ENCODE measurements at regions not wholly inside any gene's neighbourhood (a gene's known extent, or its start where the extent isn't known, plus 50 kb on each side); places are given as distances from the start of the nearest gene placed in this dataset.
A peak's percentile ranks its signal among the peaks of the same experiment; 100 is the strongest.

GRCh38 chr6:141347086-141347485, 785.6 kb upstream of the GJE1 start:
- no peak for ATAC-seq
- DNase-seq (ENCODE audit: low spot score) = no peak

GRCh38 chr6:141346535-141346934, 786.2 kb upstream of the GJE1 start:
- DNase-seq (ENCODE audit: low spot score) (no peak), ATAC-seq (no peak)

GRCh38 chr6:141337191-141337590, 795.5 kb upstream of the GJE1 start:
- DNase-seq (ENCODE audit: low spot score) (no peak), ATAC-seq (no peak)

- ATAC-seq = no peak
- DNase-seq (ENCODE audit: low spot score) = no peak
These were observed 797.0 kb upstream of the GJE1 start for GRCh38 chr6:141335477-141336273.

GRCh38 chr6:141326925-141327324, 805.8 kb upstream of the GJE1 start:
- DNase-seq (ENCODE audit: low spot score) (no peak), ATAC-seq (no peak)

- DNase-seq (ENCODE audit: low spot score) = no peak
- no peak for ATAC-seq
These were observed 806.3 kb upstream of the GJE1 start for GRCh38 chr6:141326426-141326825.

- no peak for DNase-seq (ENCODE audit: low spot score)
- peak; percentile 72 for ATAC-seq
These were observed 811.0 kb upstream of the GJE1 start for GRCh38 chr6:141321493-141322347.

GRCh38 chr6:141316236-141316635, 816.5 kb upstream of the GJE1 start:
- DNase-seq (ENCODE audit: low spot score) = no peak
- no peak for ATAC-seq

GRCh38 chr6:141313986-141314385, 818.7 kb upstream of the GJE1 start:
- DNase-seq (ENCODE audit: low spot score) (no peak), ATAC-seq (no peak)

- DNase-seq (ENCODE audit: low spot score) (no peak), ATAC-seq (peak; percentile 20)
These were observed 823.4 kb upstream of the GJE1 start for GRCh38 chr6:141309295-141309694.

- DNase-seq (ENCODE audit: low spot score) = no peak
- no peak for ATAC-seq
These were observed 825.3 kb upstream of the GJE1 start for GRCh38 chr6:141307309-141307998.

- DNase-seq (ENCODE audit: low spot score) = no peak
- no peak for ATAC-seq
These were observed 828.8 kb upstream of the GJE1 start for GRCh38 chr6:141303907-141304306.

- DNase-seq (ENCODE audit: low spot score) (no peak), ATAC-seq (peak; percentile 33)
These were observed 830.9 kb upstream of the GJE1 start for GRCh38 chr6:141301779-141302178.

GRCh38 chr6:141290941-141291721, 841.6 kb upstream of the GJE1 start:
- no peak for ATAC-seq
- no peak for DNase-seq (ENCODE audit: low spot score)

- ATAC-seq (no peak), DNase-seq (ENCODE audit: low spot score) (no peak)
These were observed 843.8 kb upstream of the GJE1 start for GRCh38 chr6:141288947-141289346.

- ATAC-seq (no peak), DNase-seq (ENCODE audit: low spot score) (no peak)
These were observed 850.5 kb upstream of the GJE1 start for GRCh38 chr6:141282263-141282662.

- ATAC-seq (no peak), DNase-seq (ENCODE audit: low spot score) (no peak)
These were observed 863.0 kb upstream of the GJE1 start for GRCh38 chr6:141269684-141270083.

- no peak for ATAC-seq
- DNase-seq (ENCODE audit: low spot score) = no peak
These were observed 865.3 kb upstream of the GJE1 start for GRCh38 chr6:141267420-141267819.

GRCh38 chr6:141265756-141266623, 866.7 kb upstream of the GJE1 start:
- DNase-seq (ENCODE audit: low spot score) = no peak
- ATAC-seq = no peak

- ATAC-seq (no peak), DNase-seq (ENCODE audit: low spot score) (no peak)
These were observed 868.6 kb upstream of the GJE1 start for GRCh38 chr6:141264101-141264500.

All from left lobe of liver (tissue), 2 donors.